GM12865 (cell line): ENCODE measurements at regions not wholly inside any gene's neighbourhood (a gene's known extent, or its start where the extent isn't known, plus 50 kb on each side); places are given as distances from the start of the nearest gene placed in this dataset.

Experiments used
- DNase-seq: peaks from one replicate; pipeline ENCODE4 v3.0.0; 2010; ENCODE audit warnings: low read depth
- H3K4me3 ChIP-seq: 2 replicates; pipeline ENCODE4 v1.5.1; 2011; ENCODE audit warnings: mild to moderate bottlenecking, low read depth, low read length, control low read depth
- CTCF ChIP-seq: IDR thresholded peaks from 2 replicates; pipeline ENCODE4 v1.5.1; 2011; ENCODE audit warnings: low read length, control low read depth, low read depth, inconsistent platforms; ENCODE audit not compliant: insufficient read depth; ENCODE audit errors: missing control alignments

DNA sequence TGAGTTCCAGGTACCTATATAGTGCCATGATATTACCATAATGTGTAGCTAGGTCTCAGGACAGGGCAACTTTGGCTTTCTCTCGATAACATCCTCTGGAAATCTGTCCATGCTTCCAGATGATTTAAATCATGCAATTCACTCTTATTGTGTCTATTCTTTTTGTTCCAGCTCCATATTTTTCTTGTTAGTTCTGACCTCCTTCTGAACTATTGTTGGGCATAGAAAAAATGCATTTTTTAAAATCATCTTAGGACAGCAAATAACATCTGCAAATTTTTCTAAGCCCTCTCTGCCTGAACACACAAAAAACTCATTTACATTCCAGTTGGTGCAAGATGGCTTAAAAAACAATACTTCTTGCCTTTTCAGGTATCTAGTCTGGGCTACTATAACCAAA lies 1561.0 kb upstream of the MIR17HG start:
- no peak for TF ChIP-seq CTCF

GRCh38 chr13:89790696-89791095 lies 1556.8 kb upstream of the MIR17HG start:
- no peak for TF ChIP-seq CTCF
- no peak for DNase-seq
- no peak overlapping the region for H3K4me3 ChIP-seq

More for the DNA sequence above, 1561.0 kb upstream of the MIR17HG start:
- H3K4me3 ChIP-seq, result no peak overlapping the region
- DNase-seq, result no peak

GRCh38 chr13:89791971-89792630 lies 1555.4 kb upstream of the MIR17HG start:
- no peak overlapping the region for H3K4me3 ChIP-seq
- TF ChIP-seq CTCF, result no peak
- DNase-seq, result no peak

DNA sequence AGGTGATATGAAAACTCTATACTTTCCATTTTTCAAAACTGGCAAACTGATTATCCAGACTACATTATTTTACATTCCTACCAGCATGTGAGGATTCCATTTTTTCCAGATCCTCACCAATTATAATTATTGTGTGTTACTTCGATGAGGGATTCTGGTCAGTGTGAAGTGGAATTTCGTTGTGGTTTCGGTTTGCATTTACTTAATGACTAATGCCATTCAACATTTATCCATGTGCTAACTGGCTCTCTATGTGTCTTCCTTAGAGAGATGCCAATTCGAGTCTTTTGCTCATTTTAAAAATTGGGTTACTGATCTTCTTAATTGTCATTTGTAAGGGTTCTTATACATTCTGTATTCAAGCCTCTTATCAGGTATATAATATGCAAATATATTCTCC lies 1551.3 kb upstream of the MIR17HG start:
- no peak overlapping the region for H3K4me3 ChIP-seq
- TF ChIP-seq CTCF, result no peak
- no peak for DNase-seq

GRCh38 chr13:89803839-89804238 lies 1543.6 kb upstream of the MIR17HG start:
- H3K4me3 ChIP-seq, result no peak overlapping the region
- TF ChIP-seq CTCF, result no peak
- no peak for DNase-seq

DNA sequence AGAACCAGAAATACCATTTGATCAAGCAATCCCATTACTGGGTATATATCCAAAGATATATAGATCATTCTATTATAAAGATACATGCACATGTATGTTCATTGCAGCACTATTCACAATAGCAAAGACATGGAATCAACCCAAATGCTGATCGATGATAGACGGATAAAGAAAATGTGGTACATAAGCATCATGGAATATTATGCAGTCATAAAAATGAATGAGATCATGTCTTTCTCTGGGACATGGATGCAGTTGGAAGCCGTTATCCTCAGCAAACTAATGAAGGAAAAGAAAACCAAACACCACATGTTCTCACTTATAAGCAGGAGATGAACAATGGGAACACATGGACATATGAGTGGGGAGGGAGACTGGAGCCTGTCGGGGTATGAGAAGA lies 1540.9 kb upstream of the MIR17HG start:
- no peak for DNase-seq
- no peak for TF ChIP-seq CTCF
- no peak overlapping the region for H3K4me3 ChIP-seq

DNA sequence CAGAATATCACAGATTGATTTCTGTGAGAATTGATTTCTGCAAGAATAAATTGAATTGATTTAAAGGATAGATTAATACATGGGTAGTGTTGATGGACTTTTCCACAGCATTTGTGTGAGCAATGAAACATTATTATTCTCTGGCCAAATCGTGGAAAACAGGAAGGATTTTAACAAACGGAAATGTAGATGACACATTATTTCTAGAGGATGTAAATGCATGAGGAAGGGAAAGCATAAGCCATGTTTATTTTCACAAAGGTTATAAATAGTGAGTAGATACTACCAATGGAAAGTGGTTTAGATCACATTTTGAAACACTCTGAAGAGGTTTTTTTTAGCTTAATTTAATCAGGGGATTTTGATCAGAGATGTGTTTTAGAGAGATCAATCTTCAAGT lies 1534.6 kb upstream of the MIR17HG start:
- no peak for DNase-seq
- no peak for TF ChIP-seq CTCF
- H3K4me3 ChIP-seq, result no peak overlapping the region
